ENCODE measurements at regions not wholly inside any gene's neighbourhood (a gene's known extent, or its start where the extent isn't known, plus 50 kb on each side); places are given as distances from the start of the nearest gene placed in this dataset.

DNA sequence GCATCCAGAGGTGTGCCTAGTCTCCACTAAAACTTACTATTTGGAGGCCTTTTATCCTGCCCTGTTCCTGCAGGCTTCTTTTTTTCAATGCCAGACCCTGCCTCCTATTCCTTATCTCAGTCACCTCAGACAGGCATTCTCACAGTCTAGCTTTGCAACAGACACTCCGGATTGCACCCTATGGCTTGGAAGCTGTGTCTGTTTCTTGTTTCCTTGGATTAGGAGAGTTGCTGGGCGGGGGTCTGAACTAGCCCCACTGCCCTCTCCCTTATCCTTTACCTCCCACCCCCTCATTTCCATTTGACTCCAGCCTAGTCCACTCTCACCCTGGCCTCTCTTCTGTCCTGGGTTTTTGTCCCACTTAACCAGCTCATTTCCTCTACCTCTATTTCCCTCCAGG lies 228.1 kb upstream of the CITED2 start:
- no peak for DNase-seq (ENCODE audit: low read depth in 2 of 2)

DNA sequence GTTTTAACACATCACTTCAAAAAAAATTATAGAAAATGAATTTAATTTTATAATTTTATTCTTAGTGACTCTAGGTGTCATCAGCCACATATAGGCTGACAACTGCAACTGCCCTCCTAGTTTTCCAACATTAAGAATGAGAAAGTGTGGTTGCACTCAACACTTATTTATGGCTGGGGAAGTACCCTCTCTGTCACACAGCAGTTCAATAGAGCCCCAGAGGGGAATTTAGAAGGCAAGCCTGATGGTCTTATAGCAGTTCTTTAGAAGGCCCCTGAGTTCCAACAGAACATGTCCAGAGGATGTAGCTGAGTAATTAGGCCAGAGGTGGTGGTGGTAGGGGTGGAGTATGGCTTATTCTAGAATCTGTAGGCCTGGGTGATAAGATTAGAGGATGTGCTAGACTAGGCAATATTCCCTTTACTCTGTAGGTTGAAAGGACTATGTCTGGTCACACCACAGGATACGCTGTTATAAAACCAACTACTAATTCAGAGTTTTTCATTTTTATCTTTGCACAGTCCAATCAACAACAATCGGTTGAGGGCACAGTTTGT lies 226.5 kb upstream of the CITED2 start:
- no peak for DNase-seq (ENCODE audit: low read depth in 2 of 2)

DNA sequence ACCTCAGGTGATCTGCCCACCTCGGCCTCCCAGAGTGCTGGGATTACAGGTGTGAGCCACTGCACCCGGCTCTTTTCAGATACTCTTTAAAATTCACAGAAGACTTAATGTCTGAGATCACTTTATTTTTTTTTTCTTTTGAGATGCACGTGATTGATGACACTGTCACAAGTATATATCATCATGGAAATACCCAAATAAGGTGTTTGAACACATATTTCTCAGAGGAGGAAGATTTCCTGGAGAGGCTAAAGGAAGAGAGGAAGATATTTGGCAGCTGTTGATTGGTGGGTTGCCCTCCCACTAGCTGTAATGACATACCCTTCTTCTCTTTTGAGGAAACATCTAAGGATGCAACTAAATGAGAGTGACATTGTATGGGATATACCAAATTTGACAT lies 225.9 kb upstream of the CITED2 start:
- DNase-seq (ENCODE audit: low read depth in 2 of 2) = no peak

DNA sequence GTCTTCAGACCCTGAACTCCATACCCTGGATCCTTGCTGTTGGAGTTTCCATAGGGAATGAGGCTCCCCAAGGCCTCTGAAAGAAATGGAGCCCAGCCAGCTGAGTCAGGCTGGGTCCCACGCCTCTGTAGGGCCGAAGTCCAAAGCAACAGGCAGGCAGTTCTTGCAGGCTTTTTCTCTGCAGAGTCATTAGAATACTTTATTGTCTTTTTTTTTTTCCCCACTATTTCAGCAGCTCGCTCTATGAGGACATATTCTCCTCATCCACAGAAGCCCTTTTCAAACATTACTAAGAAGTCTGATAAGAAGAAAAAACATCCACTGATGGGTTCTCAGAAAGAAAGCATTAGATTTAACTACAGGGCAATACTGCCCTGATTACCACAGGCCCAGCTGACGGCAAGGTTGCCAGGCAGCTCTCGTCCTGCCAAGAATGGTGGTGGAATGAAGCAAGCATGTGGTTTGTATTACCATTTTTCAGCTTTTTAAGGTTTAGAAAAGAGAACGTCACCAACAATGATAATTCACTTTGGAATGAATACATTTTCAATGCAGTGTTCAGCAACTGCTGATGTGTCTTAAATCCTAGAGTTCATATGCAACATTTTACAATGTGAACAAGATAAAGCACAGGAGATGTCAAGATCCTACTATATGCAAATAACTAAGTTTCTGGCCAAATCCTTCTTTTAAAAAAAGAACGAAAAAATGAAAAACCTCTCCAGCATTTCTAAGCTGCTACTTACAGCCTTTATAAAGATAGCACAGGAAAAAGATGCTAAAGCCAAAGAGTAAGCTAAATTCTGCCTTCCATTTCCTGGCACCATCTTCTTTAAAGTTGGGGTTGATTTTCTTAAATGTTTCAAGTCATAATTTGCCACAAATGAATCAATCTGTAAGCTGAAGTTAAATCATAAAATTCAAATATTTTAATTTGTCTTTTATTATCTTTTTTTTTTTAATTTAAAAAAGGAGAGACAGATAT lies 223.6 kb upstream of the CITED2 start:
- DNase-seq (ENCODE audit: low read depth in 2 of 2) = no peak

DNA sequence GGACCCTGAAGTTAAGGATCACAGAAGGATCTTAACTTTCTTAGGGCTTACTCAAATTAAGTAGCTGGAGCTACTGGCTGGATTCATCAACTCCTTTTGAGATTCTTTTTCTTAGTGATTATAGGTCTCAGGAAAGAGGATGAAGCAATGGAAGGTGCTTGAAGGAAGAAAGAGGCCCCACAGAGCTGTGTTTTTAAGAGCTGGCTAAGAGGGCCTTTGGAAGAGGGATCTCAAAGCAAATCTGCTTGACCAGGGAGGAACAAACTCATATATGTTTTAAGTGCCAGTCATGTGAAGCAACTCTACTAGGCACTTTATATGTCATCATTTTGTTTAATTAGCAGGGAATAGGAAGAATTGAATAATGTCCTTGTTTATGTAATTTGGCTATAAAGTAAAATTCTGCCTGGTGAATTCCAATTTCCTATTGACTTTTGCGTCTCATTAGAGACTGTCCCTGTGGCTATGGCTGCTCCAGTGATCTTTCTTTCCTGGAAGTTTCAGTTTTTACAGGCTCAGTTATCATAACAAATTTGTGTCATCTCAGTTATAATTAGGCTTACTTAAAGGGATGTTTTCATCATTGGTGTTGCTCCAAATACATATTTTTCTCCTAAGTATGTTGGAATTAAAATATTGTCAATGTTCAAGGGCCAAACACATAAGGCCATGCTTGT lies 222.8 kb upstream of the CITED2 start:
- no peak for DNase-seq (ENCODE audit: low read depth in 2 of 2)

DNA sequence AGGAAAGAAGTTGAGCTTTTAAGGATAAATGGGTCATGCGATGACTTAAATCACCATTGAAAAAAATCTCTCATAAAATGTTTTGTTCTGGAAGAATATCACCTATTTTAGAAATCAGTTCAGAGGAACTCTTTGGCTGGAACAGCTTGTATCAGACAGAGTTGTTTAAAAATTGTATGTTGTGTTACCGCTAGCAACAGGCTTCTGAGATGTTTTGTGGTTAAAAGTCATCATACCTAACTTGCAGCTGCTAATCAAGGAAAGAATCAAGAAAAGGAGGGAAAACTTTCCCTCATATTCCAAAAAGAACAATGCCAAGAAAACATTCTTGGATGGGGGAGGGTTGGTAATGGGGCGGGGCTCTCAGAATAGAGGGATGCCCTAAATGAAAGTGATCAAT lies 220.7 kb upstream of the CITED2 start:
- DNase-seq (ENCODE audit: low read depth in 2 of 2) = no peak

DNA sequence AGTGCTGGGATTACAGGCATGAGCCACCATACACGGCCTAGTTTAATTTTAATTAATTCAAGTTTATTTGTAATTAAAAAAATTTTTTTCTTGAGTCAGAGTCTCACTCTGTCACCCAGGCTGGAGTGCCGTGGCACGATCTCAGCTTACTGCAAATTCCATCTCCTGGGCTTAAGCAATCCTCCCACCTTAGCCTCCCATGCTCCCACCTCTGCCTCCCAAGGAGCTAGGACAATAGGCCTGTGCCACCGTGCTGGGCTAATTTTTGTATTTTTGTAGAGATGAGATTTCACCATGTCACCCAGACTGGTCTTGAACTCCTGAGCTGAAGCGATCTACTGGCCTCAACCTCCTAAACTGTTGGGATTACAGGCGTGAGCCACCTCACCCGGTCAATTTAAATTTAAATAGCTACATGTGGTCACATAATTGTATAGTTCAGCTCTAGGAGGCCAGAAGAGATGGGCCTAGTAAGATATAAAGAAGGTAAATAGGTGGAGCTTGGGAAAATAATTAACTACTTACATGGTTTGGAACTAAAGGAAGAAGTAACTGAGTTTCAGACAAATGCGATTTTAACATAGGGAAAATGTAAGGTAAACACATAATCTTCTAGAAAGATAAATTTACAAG lies 220.0 kb upstream of the CITED2 start:
- no peak for DNase-seq (ENCODE audit: low read depth in 2 of 2)

DNA sequence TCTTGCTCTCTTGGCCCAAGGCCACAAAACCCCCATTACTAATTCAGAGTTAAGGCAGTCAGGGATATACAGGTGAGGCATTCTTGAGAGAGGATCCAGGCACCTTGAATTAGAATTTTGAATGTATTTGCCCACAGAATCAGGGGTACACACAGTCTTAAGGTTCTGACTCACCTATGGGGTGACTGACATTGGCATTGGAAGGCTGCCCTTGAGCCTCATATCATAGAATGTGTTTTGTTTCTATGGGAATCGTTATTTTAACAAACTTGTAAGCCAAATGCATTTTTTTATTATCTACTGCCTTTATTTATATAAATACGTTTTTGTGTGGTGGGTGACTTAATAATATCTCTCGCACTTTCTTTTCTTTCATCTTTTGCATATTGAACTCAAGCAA lies 218.6 kb upstream of the CITED2 start:
- DNase-seq (ENCODE audit: low read depth in 2 of 2) = no peak

DNA sequence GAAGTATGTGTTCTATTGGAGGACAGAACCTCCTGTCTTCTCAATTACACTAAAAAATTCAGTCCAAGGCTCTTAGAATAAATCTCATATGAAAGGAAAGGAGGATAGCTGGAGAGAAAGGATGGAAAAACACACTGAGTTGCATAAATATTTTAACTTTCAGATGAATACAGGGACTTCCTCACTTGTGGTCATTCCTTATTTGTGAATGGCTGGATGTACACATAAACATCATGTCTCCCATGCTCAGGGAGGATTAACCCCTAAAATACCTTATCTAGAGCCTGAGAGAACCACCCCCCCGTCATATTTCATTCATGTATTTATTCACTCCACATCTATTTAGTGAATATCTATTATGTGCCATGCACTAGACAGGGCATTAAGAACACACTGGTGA lies 217.6 kb upstream of the CITED2 start:
- DNase-seq (ENCODE audit: low read depth in 2 of 2) = no peak

DNA sequence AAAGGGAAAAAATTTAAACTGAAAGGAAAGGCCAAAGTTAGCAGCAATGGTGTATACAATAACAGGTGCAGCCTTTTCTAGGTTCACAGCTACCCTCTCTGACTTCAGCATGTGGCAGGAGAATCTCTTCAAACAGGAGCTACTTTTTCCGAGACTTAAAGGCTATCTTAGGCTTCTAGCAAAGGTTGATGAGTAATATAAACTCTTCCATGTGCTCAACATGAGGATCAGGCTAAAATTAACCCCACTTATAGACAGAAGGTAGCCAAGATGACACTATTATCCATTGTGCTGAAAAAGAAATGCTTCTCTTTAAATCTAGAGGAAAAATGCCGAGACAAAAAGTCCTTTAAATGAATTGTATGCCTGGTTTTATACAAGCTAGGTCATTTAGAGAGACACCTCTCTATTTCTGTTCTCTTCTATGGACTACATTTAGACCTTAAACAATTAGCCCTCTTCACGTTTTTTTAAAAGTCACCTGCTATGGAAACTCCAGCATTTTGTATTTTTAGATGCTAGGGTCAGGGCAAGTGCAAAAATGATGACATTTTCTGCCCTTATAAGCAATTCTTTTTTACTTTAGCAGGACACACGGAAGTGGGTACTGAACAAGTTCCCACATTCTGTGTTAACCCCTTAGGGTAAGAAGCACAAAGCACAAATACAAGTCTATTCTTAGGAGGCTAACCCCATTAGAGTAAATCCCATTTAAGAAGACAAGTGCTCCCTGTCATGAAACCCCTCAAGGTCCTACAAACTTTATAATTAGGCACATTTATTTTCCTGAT lies 216.8 kb upstream of the CITED2 start:
- DNase-seq (ENCODE audit: low read depth in 2 of 2) = no peak

DNA sequence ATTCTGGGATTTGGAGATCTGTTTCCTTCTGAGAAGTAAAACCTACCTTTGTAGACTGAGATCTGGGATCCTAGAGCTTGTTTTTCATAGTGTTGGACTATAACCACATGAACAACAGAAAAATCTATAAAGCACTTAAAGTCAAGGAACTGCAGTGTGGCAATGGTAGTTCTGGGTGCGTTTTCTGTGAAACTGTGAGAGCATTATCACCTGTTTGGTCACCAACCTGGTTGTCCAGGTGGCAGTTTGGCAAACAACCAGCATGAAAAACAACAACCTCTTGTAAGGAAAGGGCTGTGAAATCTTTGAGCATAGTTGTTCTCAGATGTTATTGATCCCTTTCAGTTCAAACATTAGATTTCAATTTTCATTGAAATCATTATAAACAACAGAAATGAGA lies 215.8 kb upstream of the CITED2 start:
- DNase-seq (ENCODE audit: low read depth in 2 of 2) = no peak

DNA sequence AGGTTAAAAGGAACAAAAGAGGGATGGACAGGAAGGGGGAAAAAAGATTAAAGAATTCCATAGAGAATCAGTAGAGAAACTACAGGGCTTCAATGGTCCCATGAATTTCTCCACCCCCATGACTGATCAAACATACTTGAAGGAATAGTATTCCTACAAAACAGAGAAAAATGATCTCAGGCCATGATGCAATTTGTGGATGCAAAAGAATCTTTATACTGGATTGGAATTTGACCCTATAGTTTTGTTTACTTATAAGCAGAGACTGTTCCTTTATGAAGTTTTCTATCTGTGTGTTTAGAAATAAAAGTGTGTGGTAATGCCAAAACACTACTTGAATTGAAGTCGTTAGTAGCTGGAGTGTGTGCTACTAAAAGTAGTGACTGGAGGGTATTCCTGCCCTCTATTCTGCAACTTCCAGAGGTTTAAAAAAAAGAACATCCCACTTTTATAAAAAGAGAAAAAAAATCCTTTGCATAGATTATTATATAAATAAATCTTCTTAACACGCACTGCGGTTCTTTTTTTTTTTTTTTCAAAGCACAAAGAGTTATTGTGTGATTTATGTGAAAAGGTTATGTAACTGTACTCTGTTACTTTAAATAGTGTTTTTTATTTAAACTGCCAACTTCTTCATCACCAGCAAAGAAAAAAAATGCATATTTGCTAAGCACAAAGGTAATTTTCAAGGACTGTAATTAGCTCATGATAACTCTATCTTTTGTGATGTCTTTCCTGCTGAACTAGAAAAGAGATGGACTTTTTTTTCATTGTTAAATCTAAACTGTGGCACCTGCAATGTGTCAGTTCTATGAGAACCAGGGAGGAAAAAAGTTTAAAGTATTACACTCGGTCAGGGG lies 214.5 kb upstream of the CITED2 start:
- DNase-seq (ENCODE audit: low read depth in 2 of 2) = no peak

DNA sequence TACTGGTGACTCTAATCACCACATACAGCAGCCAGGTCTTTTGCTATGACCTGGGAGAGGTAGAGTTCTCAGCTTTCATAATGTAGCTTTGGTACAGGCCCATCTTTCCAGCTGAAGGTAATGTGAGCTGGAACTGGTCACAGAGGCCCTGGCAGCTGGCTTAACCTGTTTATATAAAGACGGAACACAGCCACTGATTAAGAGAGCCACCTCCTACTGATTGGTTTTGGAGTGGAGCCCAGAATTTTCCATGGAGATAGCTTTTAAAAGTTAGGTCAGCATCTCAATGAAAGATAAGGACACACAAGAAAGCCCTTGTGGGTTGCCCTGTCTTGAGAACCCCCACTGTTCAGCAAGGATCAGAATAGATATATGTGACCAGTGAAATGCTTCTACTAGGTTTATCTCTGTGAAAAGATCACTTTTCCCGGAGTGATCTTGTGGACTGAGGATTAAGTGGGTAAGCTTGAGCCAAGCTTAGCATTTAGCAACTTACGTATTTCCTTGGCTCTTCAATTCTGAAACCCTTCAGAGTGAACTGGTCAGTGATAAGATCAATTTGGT lies 213.7 kb upstream of the CITED2 start:
- DNase-seq (ENCODE audit: low read depth in 2 of 2) = no peak

DNA sequence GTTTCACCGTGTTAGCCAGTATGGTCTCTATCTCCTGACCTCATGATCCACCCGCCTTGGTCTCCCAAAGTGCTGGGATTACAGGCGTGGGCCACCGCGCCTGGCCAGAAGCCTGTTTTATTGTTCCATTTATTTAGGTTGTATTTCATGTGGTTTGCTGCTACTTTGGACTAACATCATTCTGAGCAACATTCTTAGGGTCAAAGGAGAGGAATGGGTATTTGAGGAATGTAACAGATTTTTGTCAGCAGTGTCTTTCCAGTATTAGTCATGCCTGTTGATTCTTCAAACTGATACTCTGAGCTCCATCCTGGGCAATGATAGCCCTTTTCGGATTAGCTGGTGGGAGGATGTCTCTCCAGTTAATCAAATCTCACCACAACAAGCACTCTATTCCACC lies 213.0 kb upstream of the CITED2 start:
- DNase-seq (ENCODE audit: low read depth in 2 of 2) = no peak

DNA sequence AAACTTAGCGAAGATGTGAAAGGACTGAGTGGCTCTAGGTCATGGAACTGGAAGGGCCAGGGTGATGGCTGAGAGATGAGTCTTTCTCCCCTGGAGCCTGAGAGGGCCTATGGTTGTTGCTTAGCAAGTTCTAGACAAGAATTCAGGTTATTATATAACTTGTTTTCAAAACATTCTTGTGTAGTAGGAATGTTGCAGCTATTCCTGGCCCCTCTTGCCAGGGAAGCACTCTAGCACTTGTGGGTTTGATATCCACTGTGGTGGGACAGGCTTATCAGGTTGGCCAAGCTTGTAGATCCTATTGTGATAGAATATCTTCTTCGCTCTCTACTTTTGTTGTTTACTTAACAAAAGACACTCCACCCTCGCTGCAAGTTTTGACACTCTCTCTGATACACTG lies 211.8 kb upstream of the CITED2 start:
- no peak for DNase-seq (ENCODE audit: low read depth in 2 of 2)

DNA sequence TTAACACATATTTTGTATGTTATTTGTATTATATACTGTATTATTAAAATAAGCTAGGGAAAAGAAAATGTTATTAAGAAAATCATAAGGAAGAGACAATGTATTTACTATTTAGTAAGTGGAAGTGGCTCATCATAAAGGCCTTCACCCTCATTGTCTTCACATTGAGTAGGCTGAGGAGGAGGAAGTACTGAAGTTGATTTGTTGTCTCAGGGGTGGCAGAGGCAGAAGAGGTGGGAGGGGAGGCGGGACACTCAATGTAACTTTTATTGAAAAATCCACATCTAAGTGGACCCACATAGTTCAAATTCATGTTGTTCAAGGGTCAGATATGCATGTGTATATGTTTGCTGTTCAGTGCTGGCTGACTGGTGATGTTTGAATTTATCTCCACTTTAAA lies 210.2 kb upstream of the CITED2 start:
- DNase-seq (ENCODE audit: low read depth in 2 of 2) = no peak

DNA sequence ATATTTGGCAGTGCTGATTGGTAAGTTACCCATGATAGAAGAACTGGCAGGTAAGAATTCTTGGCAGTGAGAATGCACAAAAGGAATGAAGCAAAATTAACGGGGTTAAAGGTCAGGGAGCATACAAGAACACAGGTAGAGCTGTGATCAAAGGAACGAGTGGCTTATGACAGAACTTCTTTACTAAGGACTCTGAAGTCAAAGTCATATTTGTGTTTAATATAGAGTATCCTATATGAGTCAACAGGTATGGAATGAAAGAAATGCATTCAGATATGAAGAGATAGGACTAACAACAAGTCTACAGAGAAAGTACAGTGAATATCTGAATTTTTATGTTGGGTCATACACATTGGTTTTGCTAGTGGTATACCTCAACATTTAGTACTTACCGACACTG lies 209.0 kb upstream of the CITED2 start:
- no peak for DNase-seq (ENCODE audit: low read depth in 2 of 2)

DNA sequence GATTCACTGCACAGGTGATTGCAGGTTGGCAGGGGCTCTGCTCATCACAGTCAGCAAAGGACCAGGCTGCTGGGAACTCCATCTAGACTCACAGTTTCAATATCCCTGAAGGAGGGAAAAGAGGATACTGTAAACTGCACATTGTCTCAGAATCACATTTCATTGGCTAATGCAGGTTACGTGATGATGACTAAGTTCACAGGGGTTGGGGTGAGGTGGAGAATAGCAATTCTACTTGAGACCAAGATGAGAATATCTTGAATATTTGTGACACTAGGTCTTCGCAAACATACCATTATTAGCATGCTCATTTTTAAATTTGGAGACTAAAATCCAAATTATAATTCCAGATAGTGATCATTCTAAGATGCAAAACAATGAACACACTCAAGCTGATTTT lies 208.5 kb upstream of the CITED2 start:
- no peak for DNase-seq (ENCODE audit: low read depth in 2 of 2)

DNA sequence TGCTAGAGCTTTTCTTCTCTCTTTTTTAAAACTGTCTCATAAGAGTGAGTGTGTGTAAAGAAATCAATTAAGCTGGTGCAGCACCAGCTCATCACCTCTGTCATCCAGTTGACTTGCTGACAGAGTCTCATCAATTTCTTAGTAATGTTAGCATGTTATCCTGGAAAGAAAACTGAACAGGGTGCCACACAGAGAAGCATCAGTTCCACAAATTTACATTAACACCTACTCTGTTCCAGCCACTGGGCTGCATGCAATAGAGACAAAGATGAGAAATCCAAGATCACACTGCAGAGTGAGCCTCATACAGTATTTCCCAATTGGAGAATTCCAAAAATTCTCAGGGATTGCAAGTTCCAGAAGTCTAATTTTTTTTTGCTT lies 207.0 kb upstream of the CITED2 start:
- no peak for DNase-seq (ENCODE audit: low read depth in 2 of 2)
